ENCODE measurements at regions not wholly inside any gene's neighbourhood (a gene's known extent, or its start where the extent isn't known, plus 50 kb on each side); places are given as distances from the start of the nearest gene placed in this dataset.

- TF ChIP-seq CTCF (IDR thresholded peaks at IDR 0.05), result no peak
- no peak for TF ChIP-seq POLR2AphosphoS5 (IDR thresholded peaks at IDR 0.05; ENCODE audit: low read depth, low read length)
Observed at GRCh38 chr2:12264146-12264545, 452.6 kb upstream of the TRIB2 start.

Measured in Panc1 (cell line).